ENCODE measurements at regions not wholly inside any gene's neighbourhood (a gene's known extent, or its start where the extent isn't known, plus 50 kb on each side); places are given as distances from the start of the nearest gene placed in this dataset.

GRCh38 chr16:13344001-13344400 is 442.6 kb downstream of the SHISA9 start:
- WGBS (ENCODE audit: insufficient coverage) = 86% methylated on average over 1 of the region's 2 CpGs
- intact Hi-C loops (cut with micrococcal nuclease) = no loop called here
- Histone ChIP-seq H3K9me3 (replicated peaks in 1 of 2; ENCODE audit: control insufficient read depth in 1 of 2, insufficient read depth in 1 of 2, low read length in 2 of 2) (no peaks in the 10 kb centered on the region), H4K20me1 (ENCODE audit: insufficient read depth, low read length) (no peaks in the 10 kb centered on the region), H3K27me3 (ENCODE audit: control insufficient read depth in 2 of 2, insufficient read depth in 2 of 2, low read length in 2 of 2) (no peaks in the 10 kb centered on the region), H3K9ac (ENCODE audit: insufficient read depth, low read length, poor library complexity, severe bottlenecking) (no peak overlapping the region), H3K27ac (ENCODE audit: low read depth in 1 of 2, low read length in 2 of 2) (no peak overlapping the region), H3K4me2 (replicated peaks; ENCODE audit: extremely low read depth, low read length, poor library complexity, severe bottlenecking) (no peak overlapping the region), H2AFZ (ENCODE audit: insufficient read depth, low read depth, low read length, poor library complexity, severe bottlenecking) (no peak overlapping the region), H3K4me1 (ENCODE audit: control insufficient read depth in 1 of 2, insufficient read depth in 2 of 2, low read length in 2 of 2) (no peaks in the 10 kb centered on the region), H3K79me2 (ENCODE audit: insufficient read depth, low read length) (no peaks in the 10 kb centered on the region), H3K4me3 (replicated peaks in 1 of 3; ENCODE audit: low read depth in 2 of 3, low read length in 3 of 3) (no peak overlapping the region), H3K36me3 (replicated peaks in 1 of 2; ENCODE audit: control insufficient read depth in 1 of 2, insufficient read depth in 2 of 2, low read length in 2 of 2) (no peaks in the 10 kb centered on the region)
- no peaks in the 10 kb centered on the region for H3K36me3 Mint-ChIP-seq
- H3K27ac Mint-ChIP-seq = no peak overlapping the region
- H3K27me3 Mint-ChIP-seq (ENCODE audit: low read depth in 3 of 3) = peaks cover 0 to 1% (median 0%) of the 10 kb centered on the region in 3 donors
- H3K4me3 Mint-ChIP-seq = no peak overlapping the region
- TF ChIP-seq, protein P1, sequence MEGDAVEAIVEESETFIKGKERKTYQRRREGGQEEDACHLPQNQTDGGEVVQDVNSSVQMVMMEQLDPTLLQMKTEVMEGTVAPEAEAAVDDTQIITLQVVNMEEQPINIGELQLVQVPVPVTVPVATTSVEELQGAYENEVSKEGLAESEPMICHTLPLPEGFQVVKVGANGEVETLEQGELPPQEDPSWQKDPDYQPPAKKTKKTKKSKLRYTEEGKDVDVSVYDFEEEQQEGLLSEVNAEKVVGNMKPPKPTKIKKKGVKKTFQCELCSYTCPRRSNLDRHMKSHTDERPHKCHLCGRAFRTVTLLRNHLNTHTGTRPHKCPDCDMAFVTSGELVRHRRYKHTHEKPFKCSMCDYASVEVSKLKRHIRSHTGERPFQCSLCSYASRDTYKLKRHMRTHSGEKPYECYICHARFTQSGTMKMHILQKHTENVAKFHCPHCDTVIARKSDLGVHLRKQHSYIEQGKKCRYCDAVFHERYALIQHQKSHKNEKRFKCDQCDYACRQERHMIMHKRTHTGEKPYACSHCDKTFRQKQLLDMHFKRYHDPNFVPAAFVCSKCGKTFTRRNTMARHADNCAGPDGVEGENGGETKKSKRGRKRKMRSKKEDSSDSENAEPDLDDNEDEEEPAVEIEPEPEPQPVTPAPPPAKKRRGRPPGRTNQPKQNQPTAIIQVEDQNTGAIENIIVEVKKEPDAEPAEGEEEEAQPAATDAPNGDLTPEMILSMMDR (IDR thresholded peaks at IDR 0.05) = no peak
- peaks cover 0 to 4% (median 0%) of the 10 kb centered on the region in 7 donors for H3K9me3 Mint-ChIP-seq
- DNase-seq = no peak
- H3K4me1 Mint-ChIP-seq = no peaks in the 10 kb centered on the region

- H3K9me3 Mint-ChIP-seq = peaks cover 0 to 2% (median 0%) of the 10 kb centered on the region in 7 donors
- no peak for DNase-seq
- H3K27me3 Mint-ChIP-seq (ENCODE audit: low read depth in 3 of 3) = peaks cover 0 to 1% (median 0%) of the 10 kb centered on the region in 3 donors
- Histone ChIP-seq H3K4me2 (replicated peaks; ENCODE audit: extremely low read depth, low read length, poor library complexity, severe bottlenecking) (no peak overlapping the region), H2AFZ (ENCODE audit: insufficient read depth, low read depth, low read length, poor library complexity, severe bottlenecking) (no peak overlapping the region), H4K20me1 (ENCODE audit: insufficient read depth, low read length) (no peaks in the 10 kb centered on the region), H3K9ac (ENCODE audit: insufficient read depth, low read length, poor library complexity, severe bottlenecking) (no peak overlapping the region), H3K4me1 (ENCODE audit: control insufficient read depth in 1 of 2, insufficient read depth in 2 of 2, low read length in 2 of 2) (no peaks in the 10 kb centered on the region), H3K4me3 (replicated peaks in 1 of 3; ENCODE audit: low read depth in 2 of 3, low read length in 3 of 3) (no peak overlapping the region), H3K27ac (ENCODE audit: low read depth in 1 of 2, low read length in 2 of 2) (no peak overlapping the region), H3K9me3 (replicated peaks in 1 of 2; ENCODE audit: control insufficient read depth in 1 of 2, insufficient read depth in 1 of 2, low read length in 2 of 2) (no peaks in the 10 kb centered on the region), H3K27me3 (ENCODE audit: control insufficient read depth in 2 of 2, insufficient read depth in 2 of 2, low read length in 2 of 2) (no peaks in the 10 kb centered on the region), H3K79me2 (ENCODE audit: insufficient read depth, low read length) (no peaks in the 10 kb centered on the region), H3K36me3 (replicated peaks in 1 of 2; ENCODE audit: control insufficient read depth in 1 of 2, insufficient read depth in 2 of 2, low read length in 2 of 2) (no peaks in the 10 kb centered on the region)
- 93% methylated on average over 3 of the region's 6 CpGs for WGBS (ENCODE audit: insufficient coverage)
- H3K4me1 Mint-ChIP-seq = no peaks in the 10 kb centered on the region
- no peak overlapping the region for H3K27ac Mint-ChIP-seq
- no peak overlapping the region for H3K4me3 Mint-ChIP-seq
- no peaks in the 10 kb centered on the region for H3K36me3 Mint-ChIP-seq
- TF ChIP-seq, protein P1 (IDR thresholded peaks at IDR 0.05) = no peak
- intact Hi-C loops (cut with micrococcal nuclease) = no loop called here
These were observed 447.0 kb downstream of the SHISA9 start for GRCh38 chr16:13348416-13348815.

Data from CD14-positive monocyte (primary cell).